ENCODE measurements at regions not wholly inside any gene's neighbourhood (a gene's known extent, or its start where the extent isn't known, plus 50 kb on each side); places are given as distances from the start of the nearest gene placed in this dataset.

GRCh38 chr3:158911586-158911985 lies 109.7 kb downstream of the MFSD1 start:
- no peak for TF ChIP-seq CTCF (IDR thresholded peaks at IDR 0.05)
- TF ChIP-seq POLR2AphosphoS5 (IDR thresholded peaks at IDR 0.05) = no peak
- no peak for TF ChIP-seq POLR2A (IDR thresholded peaks at IDR 0.05)
- intact Hi-C loops (cut with DNase I) = no loop called here
- WGBS = 58% methylated on average over 6 of the region's 6 CpGs
- no peaks in the 10 kb centered on the region for H3K4me1 ChIP-seq (replicated peaks)
- no peaks in the 10 kb centered on the region for H3K36me3 ChIP-seq
- DNase-seq (ENCODE audit: low spot score) = no peak
- H3K27me3 ChIP-seq (replicated peaks; ENCODE audit: insufficient read depth) = no peaks in the 10 kb centered on the region
- H3K4me3 ChIP-seq = no peak overlapping the region
- no peak overlapping the region for H3K27ac ChIP-seq
- no peaks in the 10 kb centered on the region for H3K9me3 ChIP-seq

DNA sequence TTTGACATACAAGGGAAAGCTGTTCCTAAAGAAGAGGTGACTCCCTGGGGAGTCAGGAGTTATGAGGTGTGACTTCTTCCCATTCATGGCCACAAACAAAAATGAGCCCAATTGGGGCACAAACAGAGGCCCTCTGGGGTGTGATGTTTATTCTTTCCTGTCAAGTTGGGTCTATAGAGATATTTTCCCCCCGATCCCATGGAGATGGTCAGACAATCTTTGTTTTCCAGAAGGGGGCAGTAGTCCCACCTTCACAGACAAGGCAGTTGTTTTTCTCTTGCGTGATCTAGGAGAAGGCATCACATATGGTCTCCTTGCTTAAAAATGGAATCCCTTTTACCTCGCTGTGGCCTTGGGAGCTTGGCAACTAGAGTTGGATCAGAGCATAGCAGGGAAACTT lies 110.3 kb downstream of the MFSD1 start:
- intact Hi-C loops (cut with DNase I) = no loop called here

DNA sequence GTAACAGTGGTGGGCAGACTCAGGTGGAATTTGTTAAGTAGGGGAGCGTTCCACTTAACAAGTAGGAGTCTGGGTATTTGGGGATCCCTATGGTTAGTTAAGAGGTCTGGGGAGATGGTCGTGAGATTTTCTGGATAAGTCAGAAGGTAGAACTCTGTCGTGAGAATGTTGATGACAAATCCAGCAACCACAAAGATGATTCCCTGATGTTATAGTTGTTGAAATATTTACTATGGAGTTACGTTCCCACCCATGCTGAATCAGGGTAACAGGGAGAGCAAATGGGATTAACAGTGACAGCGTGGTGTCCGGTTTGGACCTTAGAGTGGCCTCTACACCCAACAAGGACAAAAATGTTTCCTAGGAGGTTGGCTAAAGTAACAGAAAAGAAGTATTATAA lies 110.8 kb downstream of the MFSD1 start:
- no peak for DNase-seq (ENCODE audit: low spot score)
- no peaks in the 10 kb centered on the region for H3K27me3 ChIP-seq (replicated peaks; ENCODE audit: insufficient read depth)
- intact Hi-C loops (cut with DNase I) = no loop called here
- H3K4me1 ChIP-seq (replicated peaks) = no peaks in the 10 kb centered on the region
- no peak overlapping the region for H3K4me3 ChIP-seq
- WGBS = 87% methylated on average over 6 of the region's 6 CpGs
- H3K27ac ChIP-seq = no peak overlapping the region
- H3K36me3 ChIP-seq = no peaks in the 10 kb centered on the region
- H3K9me3 ChIP-seq = no peaks in the 10 kb centered on the region
- TF ChIP-seq POLR2A (IDR thresholded peaks at IDR 0.05) (no peak), POLR2AphosphoS5 (IDR thresholded peaks at IDR 0.05) (no peak), CTCF (IDR thresholded peaks at IDR 0.05) (no peak)

More for the DNA sequence above, 110.3 kb downstream of the MFSD1 start:
- TF ChIP-seq CTCF (IDR thresholded peaks at IDR 0.05) = no peak
- TF ChIP-seq POLR2AphosphoS5 (IDR thresholded peaks at IDR 0.05) = no peak
- TF ChIP-seq POLR2A (IDR thresholded peaks at IDR 0.05) = no peak
- Histone ChIP-seq H3K36me3 (no peaks in the 10 kb centered on the region), H3K27me3 (replicated peaks; ENCODE audit: insufficient read depth) (no peaks in the 10 kb centered on the region), H3K4me3 (no peak overlapping the region), H3K4me1 (replicated peaks) (no peaks in the 10 kb centered on the region), H3K27ac (no peak overlapping the region), H3K9me3 (no peaks in the 10 kb centered on the region)
- 80% methylated on average over 3 of the region's 3 CpGs for WGBS
- DNase-seq (ENCODE audit: low spot score) = no peak

DNA sequence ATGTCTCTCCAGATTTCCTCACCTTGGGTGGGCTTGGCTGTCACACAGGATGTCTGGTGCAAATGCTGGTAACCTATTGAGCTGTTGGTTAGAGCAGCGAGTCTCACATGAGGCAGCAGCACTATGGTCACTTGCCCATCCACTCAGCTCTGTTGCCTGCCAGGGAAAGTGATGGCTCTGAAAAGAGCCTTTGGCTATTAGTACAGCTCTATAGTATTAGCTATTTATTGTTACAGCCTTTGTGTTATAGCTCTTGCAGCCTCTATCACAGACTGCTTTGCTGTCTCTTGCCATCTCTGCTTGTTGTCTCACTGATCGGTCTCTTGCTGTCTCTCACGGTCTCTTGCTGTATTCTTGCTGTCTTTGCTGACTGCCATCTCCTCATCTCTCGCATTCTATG lies 114.3 kb downstream of the MFSD1 start:
- no peaks in the 10 kb centered on the region for H3K4me1 ChIP-seq (replicated peaks)
- intact Hi-C loops (cut with DNase I) = loop anchor here (5.0 kb wide), 1 partner anchor 341 kb away; no protein-coding TSS in a partner anchor
- no peak for DNase-seq (ENCODE audit: low spot score)
- H3K27me3 ChIP-seq (replicated peaks; ENCODE audit: insufficient read depth) = no peaks in the 10 kb centered on the region
- H3K4me3 ChIP-seq = no peak overlapping the region
- TF ChIP-seq POLR2AphosphoS5 (IDR thresholded peaks at IDR 0.05) = no peak
- no peak for TF ChIP-seq POLR2A (IDR thresholded peaks at IDR 0.05)
- TF ChIP-seq CTCF (IDR thresholded peaks at IDR 0.05) = no peak
- 100% methylated on average over 4 of the region's 4 CpGs for WGBS
- H3K9me3 ChIP-seq = no peaks in the 10 kb centered on the region
- no peaks in the 10 kb centered on the region for H3K36me3 ChIP-seq
- no peak overlapping the region for H3K27ac ChIP-seq

- Histone ChIP-seq H3K4me3 (no peak overlapping the region), H3K36me3 (no peaks in the 10 kb centered on the region), H3K4me1 (replicated peaks) (no peaks in the 10 kb centered on the region), H3K27ac (no peak overlapping the region), H3K9me3 (no peaks in the 10 kb centered on the region), H3K27me3 (replicated peaks; ENCODE audit: insufficient read depth) (no peaks in the 10 kb centered on the region)
- intact Hi-C loops (cut with DNase I) = loop anchor here (5.0 kb wide), 1 partner anchor 339 kb away; no protein-coding TSS in a partner anchor
- 35% methylated on average over 3 of the region's 3 CpGs for WGBS
- no peak for DNase-seq (ENCODE audit: low spot score)
- TF ChIP-seq CTCF (IDR thresholded peaks at IDR 0.05) (peak in 3 of 4 experiments; percentile 14 to 59 (median 25)), POLR2A (IDR thresholded peaks at IDR 0.05) (no peak), POLR2AphosphoS5 (IDR thresholded peaks at IDR 0.05) (no peak)
Observed at GRCh38 chr3:158918008-158918407, 116.2 kb downstream of the MFSD1 start.
